ENCODE measurements at regions not wholly inside any gene's neighbourhood (a gene's known extent, or its start where the extent isn't known, plus 50 kb on each side); places are given as distances from the start of the nearest gene placed in this dataset.
"Not testable (repeated sequence)": the region's sequence is repeated elsewhere in the genome, so short reads cannot be mapped to it uniquely, and the experiment has no call there.

DNA sequence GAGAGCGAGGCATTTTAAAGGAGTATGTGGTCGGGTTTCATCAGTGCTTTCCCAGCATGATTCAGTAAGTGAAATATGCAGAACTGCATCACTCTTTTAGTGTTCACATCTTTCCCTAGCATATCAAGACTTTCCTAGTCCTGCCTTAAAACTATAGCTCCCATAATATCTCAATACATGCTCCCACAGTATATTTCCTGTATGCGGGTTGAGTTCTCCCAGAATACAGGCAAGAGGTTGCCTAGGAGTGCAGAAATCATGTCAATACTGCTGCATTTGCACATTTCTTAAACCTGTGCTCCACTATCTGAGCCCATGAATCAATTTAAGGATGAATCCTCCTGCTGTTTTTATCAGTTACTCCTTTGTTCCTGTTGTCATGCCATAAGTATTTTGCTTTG is 386.6 kb upstream of the SLC35B3 start:
- TF ChIP-seq, protein P1, sequence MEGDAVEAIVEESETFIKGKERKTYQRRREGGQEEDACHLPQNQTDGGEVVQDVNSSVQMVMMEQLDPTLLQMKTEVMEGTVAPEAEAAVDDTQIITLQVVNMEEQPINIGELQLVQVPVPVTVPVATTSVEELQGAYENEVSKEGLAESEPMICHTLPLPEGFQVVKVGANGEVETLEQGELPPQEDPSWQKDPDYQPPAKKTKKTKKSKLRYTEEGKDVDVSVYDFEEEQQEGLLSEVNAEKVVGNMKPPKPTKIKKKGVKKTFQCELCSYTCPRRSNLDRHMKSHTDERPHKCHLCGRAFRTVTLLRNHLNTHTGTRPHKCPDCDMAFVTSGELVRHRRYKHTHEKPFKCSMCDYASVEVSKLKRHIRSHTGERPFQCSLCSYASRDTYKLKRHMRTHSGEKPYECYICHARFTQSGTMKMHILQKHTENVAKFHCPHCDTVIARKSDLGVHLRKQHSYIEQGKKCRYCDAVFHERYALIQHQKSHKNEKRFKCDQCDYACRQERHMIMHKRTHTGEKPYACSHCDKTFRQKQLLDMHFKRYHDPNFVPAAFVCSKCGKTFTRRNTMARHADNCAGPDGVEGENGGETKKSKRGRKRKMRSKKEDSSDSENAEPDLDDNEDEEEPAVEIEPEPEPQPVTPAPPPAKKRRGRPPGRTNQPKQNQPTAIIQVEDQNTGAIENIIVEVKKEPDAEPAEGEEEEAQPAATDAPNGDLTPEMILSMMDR (IDR thresholded peaks at IDR 0.05; ENCODE audit: low read depth, low read length, missing control alignments), result no peak
- DNase-seq (ENCODE audit: extremely low read depth, low read depth), result no peak
- H3K4me3 ChIP-seq (replicated peaks; ENCODE audit: low read depth, low read length), result no peak overlapping the region

DNA sequence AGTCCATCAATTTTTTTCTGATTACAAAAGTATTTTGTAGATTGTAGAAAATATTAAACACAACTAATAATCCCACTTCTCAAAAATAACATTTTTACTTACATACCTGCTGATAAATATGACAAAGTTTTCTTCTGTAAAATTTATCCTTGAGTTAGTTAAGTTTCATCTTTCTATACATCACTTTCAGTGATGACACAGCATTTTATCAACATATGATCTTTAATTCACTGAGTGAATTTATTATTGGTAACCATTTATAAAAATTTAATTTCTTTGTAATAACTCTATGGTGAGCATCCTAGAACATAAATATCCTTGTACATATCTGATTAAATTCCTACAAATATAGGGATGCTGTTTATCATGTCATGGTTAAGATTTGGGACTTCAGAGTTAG is 385.0 kb upstream of the SLC35B3 start:
- DNase-seq (ENCODE audit: extremely low read depth, low read depth), result no peak
- TF ChIP-seq, protein P1 (IDR thresholded peaks at IDR 0.05; ENCODE audit: low read depth, low read length, missing control alignments), result no peak
- no peak overlapping the region for H3K4me3 ChIP-seq (replicated peaks; ENCODE audit: low read depth, low read length)

DNA sequence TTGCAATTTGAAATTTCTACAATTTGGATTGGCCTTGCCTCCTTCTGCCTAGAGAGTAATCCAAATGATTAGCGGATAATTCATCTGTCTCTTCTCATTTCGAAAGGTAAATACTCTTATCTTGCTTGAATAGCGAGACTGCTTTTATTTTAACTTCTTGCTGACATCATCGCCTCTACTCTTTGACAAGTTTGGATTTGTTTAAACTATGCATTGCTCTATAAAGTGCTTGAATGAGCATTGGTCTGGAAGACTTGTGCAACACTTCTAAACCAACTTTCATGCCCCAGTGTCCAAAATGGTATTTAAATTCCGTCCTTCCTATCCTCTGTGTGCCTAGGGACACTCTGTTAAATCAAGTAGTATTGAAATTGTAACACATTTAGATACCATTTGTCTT is 384.1 kb upstream of the SLC35B3 start:
- TF ChIP-seq, protein P1 (IDR thresholded peaks at IDR 0.05; ENCODE audit: low read depth, low read length, missing control alignments), result no peak
- no peak overlapping the region for H3K4me3 ChIP-seq (replicated peaks; ENCODE audit: low read depth, low read length)
- DNase-seq (ENCODE audit: extremely low read depth, low read depth), result no peak

DNA sequence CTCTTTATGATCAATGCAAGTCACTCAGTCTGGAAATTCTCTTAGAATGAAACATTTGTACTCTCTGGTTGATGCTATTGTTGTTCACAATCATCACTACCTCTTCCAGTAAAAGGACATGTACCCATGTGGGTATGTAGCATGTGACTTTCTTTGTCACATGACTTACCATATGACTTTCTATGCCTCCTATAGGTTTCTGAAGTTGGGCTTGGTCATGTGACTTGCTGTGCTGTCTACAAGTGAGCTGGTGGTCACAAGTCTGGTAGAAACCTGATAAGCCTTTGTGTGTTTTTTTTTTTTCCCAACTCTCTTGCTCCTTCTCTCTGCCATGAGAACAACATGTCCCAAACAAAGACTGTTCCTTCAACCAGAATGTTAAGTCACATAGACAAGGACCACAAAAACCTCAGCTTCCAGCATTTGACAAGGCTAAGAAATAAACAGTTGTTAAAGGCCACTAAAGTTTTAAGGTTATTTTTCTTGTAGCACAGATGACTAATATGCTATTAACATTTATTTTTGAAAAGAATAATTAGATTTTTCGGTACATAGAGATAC is 379.2 kb upstream of the SLC35B3 start:
- DNase-seq (ENCODE audit: extremely low read depth, low read depth), result no peak
- H3K4me3 ChIP-seq (replicated peaks; ENCODE audit: low read depth, low read length), result no peak overlapping the region
- TF ChIP-seq, protein P1 (IDR thresholded peaks at IDR 0.05; ENCODE audit: low read depth, low read length, missing control alignments), result no peak

DNA sequence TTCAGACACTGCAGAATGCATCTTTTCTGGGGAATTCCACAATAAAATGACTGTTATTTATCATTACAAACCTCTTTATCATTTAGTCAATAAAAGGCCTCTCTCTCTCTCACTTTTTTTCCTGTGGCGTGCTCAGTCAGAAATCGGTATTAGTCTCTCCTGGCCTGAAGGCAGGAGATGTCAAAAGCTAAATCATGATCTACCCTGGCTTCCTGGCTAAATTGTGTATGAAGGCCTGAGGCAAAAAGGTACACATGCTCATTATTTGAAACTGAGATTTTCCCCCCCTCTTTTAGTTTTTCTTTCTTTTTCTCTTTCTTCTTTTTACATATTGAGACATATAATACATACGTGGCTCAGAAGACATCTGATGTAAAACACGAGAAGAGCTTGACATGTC is 375.0 kb upstream of the SLC35B3 start:
- no peak for DNase-seq (ENCODE audit: extremely low read depth, low read depth)
- TF ChIP-seq, protein P1 (IDR thresholded peaks at IDR 0.05; ENCODE audit: low read depth, low read length, missing control alignments), result no peak
- H3K4me3 ChIP-seq (replicated peaks; ENCODE audit: low read depth, low read length), result no peak overlapping the region

DNA sequence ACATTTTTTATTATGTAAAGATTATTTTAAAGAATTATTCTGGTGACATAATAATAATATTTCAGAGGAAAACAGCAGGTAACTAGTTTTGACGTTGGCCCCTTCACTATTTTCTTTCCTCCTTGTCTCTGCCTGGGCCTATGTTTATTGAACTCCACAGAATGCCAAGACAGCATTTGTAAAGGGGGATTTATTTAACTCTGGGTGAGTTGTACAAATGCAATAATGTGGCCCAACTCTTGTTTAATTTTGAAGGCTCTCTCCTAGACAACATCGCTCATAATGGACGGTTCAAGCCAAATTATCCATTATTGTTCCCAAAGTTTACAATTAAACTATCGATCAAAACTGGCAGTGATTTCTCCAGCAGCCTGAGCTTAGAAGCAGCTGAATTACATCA is 374.3 kb upstream of the SLC35B3 start:
- no peak for DNase-seq (ENCODE audit: extremely low read depth, low read depth)
- TF ChIP-seq, protein P1 (IDR thresholded peaks at IDR 0.05; ENCODE audit: low read depth, low read length, missing control alignments), result no peak
- no peak overlapping the region for H3K4me3 ChIP-seq (replicated peaks; ENCODE audit: low read depth, low read length)

DNA sequence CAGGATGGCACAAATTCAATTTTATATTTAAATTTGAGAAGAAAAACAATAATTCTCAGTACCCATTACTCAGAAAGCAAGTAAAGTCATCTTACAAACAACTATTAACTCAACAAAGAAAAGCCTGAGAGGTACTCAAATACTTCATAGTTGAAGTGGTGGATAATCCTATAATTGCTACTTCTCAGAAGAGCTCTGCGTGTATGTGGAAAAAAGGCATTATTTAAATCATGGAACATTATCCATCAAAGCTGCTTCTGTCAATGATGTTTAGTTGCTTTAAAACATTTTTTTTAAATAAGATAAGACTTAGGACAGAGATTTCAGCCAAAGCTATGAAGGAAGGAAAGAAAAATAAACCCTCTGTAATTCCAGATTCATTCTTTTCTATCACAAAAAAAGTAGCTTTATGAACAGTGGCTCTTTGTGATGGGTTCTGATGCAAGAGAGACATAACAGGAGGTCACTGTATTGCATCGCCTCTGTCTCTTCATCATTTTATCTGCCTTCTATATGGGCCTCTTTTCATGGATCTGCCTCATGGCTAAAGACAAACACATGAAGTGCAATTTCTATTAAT is 367.9 kb upstream of the SLC35B3 start:
- DNase-seq (ENCODE audit: extremely low read depth, low read depth), result no peak
- TF ChIP-seq, protein P1 (IDR thresholded peaks at IDR 0.05; ENCODE audit: low read depth, low read length, missing control alignments), result no peak
- H3K4me3 ChIP-seq (replicated peaks; ENCODE audit: low read depth, low read length), result no peak overlapping the region

DNA sequence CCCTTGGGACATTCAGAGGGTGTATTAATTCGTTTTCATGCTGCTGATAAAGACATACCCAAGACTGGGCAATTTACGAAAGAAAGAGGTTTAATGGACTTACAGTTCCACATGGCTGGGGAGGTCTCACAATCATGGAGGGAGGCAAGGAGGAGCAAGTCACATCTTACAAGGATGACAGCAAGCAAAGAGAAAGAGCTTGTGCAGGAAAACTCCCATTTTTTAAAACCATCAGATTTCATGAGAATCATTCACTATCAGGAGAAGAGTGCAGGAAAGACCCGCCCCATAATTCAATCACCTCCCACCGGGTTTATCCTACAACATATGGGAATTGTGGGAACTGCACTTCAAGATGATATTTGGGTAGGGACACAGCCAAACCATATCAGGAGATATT is 367.1 kb upstream of the SLC35B3 start:
- not testable (repeated sequence) for DNase-seq (ENCODE audit: extremely low read depth, low read depth)

More for the DNA sequence above, 367.1 kb upstream of the SLC35B3 start:
- not testable (repeated sequence) for H3K4me3 ChIP-seq (replicated peaks; ENCODE audit: low read depth, low read length)
